Spleen (tissue), 11 donors: ENCODE measurements at regions not wholly inside any gene's neighbourhood (a gene's known extent, or its start where the extent isn't known, plus 50 kb on each side); places are given as distances from the start of the nearest gene placed in this dataset.
A peak's percentile ranks its signal among the peaks of the same experiment; 100 is the strongest.

Source experiments
- DNase-seq: peaks from one replicate; pipeline ENCODE4 v3.0.0-alpha.2; 2020
- H3K27ac ChIP-seq, 8 donors: fragments of 200-600 bp; sonication (generic) in 7 of 8; 1 replicate in 4 of 8; 2 replicates in 4 of 8; pipeline versions ENCODE4 v1.5.0 to v1.8.0; 2016 to 2021; ENCODE audit warnings: inconsistent platforms in 4 of 8, mild to moderate bottlenecking in 4 of 8, moderate library complexity in 1 of 8
- H3K27me3 ChIP-seq, 7 donors: fragments of 200-600 bp; sonication (generic) in 6 of 7; replicated peaks in 1 of 7; 1 replicate in 4 of 7; 2 replicates in 3 of 7; pipeline versions ENCODE4 v1.5.0 to v1.8.0; 2016 to 2021; ENCODE audit warnings: inconsistent platforms in 3 of 7, mild to moderate bottlenecking in 1 of 7
- H3K36me3 ChIP-seq, 6 donors: fragments of 200-600 bp; sonication (generic) in 5 of 6; 1 replicate in 4 of 6; 2 replicates in 2 of 6; pipeline versions ENCODE4 v1.5.0 to v1.8.0; 2016 to 2021; ENCODE audit warnings: inconsistent platforms in 2 of 6
- H3K4me1 ChIP-seq, 6 donors: fragments of 200-600 bp; sonication (generic) in 5 of 6; 1 replicate in 3 of 6; 2 replicates in 3 of 6; pipeline versions ENCODE4 v1.5.0 to v1.8.0; 2016 to 2021; ENCODE audit warnings: inconsistent platforms in 3 of 6
- H3K4me3 ChIP-seq, 8 donors: fragments of 200-600 bp; sonication (generic) in 7 of 8; 1 replicate in 4 of 8; 2 replicates in 4 of 8; pipeline versions ENCODE4 v1.5.0 to v1.8.0; 2016 to 2021; ENCODE audit warnings: inconsistent platforms in 4 of 8, mild to moderate bottlenecking in 4 of 8, moderate library complexity in 2 of 8
- H3K9me3 ChIP-seq, 8 donors: fragments of 200-600 bp; sonication (generic) in 7 of 8; 1 replicate in 4 of 8; 2 replicates in 4 of 8; pipeline versions ENCODE4 v1.5.0 to v1.8.0; 2016 to 2021; ENCODE audit warnings: inconsistent platforms in 4 of 8
- CTCF ChIP-seq, 11 experiments: fragments of 200-600 bp in 7 of 11; fragments of 450-650 bp in 4 of 11; sonication (generic) in 4 of 11; IDR thresholded peaks in 8 of 11; conservative IDR thresholded peaks in 3 of 11; 1 replicate in 7 of 11; 2 replicates in 4 of 11; pipeline versions ENCODE4 v1.4.0 to v1.8.0; 2016 to 2021; ENCODE audit warnings: antibody characterized with exemption in 11 of 11, inconsistent platforms in 4 of 11, mild to moderate bottlenecking in 1 of 11
- POLR2A ChIP-seq, 3 donors: fragments of 450-650 bp; IDR thresholded peaks; one replicate each; pipeline ENCODE4 v1.5.1; 2017; ENCODE audit warnings: antibody characterized with exemption in 3 of 3, mild to moderate bottlenecking in 1 of 3
- POLR2AphosphoS5 ChIP-seq, 3 donors: sonication (generic); formaldehyde crosslinking; IDR thresholded peaks; one replicate each; pipeline ENCODE4 v1.5.1; 2017; ENCODE audit warnings: antibody characterized with exemption in 3 of 3
- WGBS, 5 donors: extraction: QIAGEN DNeasy Blood & Tissue Kit in 3 of 5; methylation state at CpG; one replicate each; pipeline versions ENCODE4 v1.1.5 to v1.1.7; 2013 to 2018; 5-methylcytosine and 5-hydroxymethylcytosine counted together
- intact Hi-C: fragments of 100-400 bp; cut with DNase I; formaldehyde crosslinking; loops from one replicate; pipeline ENCODE4 v1.15.0; 2023; ENCODE audit warnings: low total_unique reads
- donor health status: healthy with polysubstance abuse.
- donor health status: DM: no; HTN: no; CAD: no; lungs with moderate emphysema.
- donor health status: DM: no; HTN: no; CAD: no.
- donor health status: Bipolar disorder and iron deficiency.
- donor health status: healthy.
- donor health status: DM: no; HTN: no; CAD: no.
- donor health status: DM: yes; HTN: yes; CAD: no.

GRCh38 chr1:4130096-4130495, 230.0 kb upstream of the C1orf174 start:
- DNase-seq, result peak; percentile 40
- intact Hi-C loops, result no loop called here
- Histone ChIP-seq H3K4me3 (no peak overlapping the region), H3K4me1 (no peaks in the 10 kb centered on the region), H3K27ac (no peak overlapping the region), H3K9me3 (no peaks in the 10 kb centered on the region), H3K36me3 (no peaks in the 10 kb centered on the region), H3K27me3 (peaks cover 0 to 35% (median 0%) of the 10 kb centered on the region in 7 donors)
- WGBS, 5 donors, result 65 to 89% (median 83%) methylated on average over 5 to 6 of the region's 6 CpGs
- TF ChIP-seq POLR2A (IDR thresholded peaks at IDR 0.05) (no peak), POLR2AphosphoS5 (IDR thresholded peaks at IDR 0.05) (no peak), CTCF (IDR thresholded peaks at IDR 0.05 in 8 of 11, conservative IDR thresholded peaks at IDR 0.05 in 3 of 11) (no peak)

DNA sequence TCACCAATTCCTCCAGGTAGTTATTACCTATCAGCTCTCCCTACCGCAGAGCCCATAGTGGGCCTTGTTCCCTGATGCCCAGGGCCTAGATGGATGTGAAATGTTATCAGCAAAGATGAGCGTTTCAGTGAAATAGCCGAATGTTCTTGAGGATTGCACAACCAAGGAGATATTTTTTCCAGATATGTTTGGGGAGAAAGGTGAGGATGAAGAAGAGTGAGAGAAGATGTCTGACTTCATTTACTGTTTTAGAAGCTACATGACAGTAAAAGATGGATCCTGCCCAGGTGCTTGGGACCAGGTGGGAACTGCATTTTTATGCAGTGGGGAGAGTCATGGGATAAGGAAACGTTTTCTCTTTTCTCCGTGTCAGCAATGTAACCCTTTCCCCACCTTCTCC, 231.7 kb upstream of the C1orf174 start:
- Histone ChIP-seq H3K9me3 (peaks cover 0 to 8% (median 0%) of the 10 kb centered on the region in 8 donors), H3K4me1 (no peaks in the 10 kb centered on the region), H3K4me3 (no peak overlapping the region), H3K27me3 (peaks cover 0 to 35% (median 0%) of the 10 kb centered on the region in 7 donors), H3K27ac (no peak overlapping the region), H3K36me3 (no peaks in the 10 kb centered on the region)
- intact Hi-C loops, result no loop called here
- no peak for DNase-seq
- 63 to 81% (median 75%) methylated on average over 5 of the region's 5 CpGs for WGBS, 5 donors
- no peak for TF ChIP-seq POLR2A (IDR thresholded peaks at IDR 0.05)
- no peak for TF ChIP-seq CTCF (IDR thresholded peaks at IDR 0.05 in 8 of 11, conservative IDR thresholded peaks at IDR 0.05 in 3 of 11)
- no peak for TF ChIP-seq POLR2AphosphoS5 (IDR thresholded peaks at IDR 0.05)

- Histone ChIP-seq H3K27ac (no peak overlapping the region), H3K27me3 (peaks cover 0 to 35% (median 0%) of the 10 kb centered on the region in 7 donors), H3K4me1 (no peaks in the 10 kb centered on the region), H3K36me3 (no peaks in the 10 kb centered on the region), H3K9me3 (peaks cover 0 to 8% (median 0%) of the 10 kb centered on the region in 8 donors), H3K4me3 (no peak overlapping the region)
- intact Hi-C loops, result no loop called here
- WGBS, 5 donors, result 79 to 86% (median 82%) methylated on average over 53 of the region's 53 CpGs
- DNase-seq, result peak; percentile 42
- TF ChIP-seq POLR2A (IDR thresholded peaks at IDR 0.05), result no peak
- no peak for TF ChIP-seq CTCF (IDR thresholded peaks at IDR 0.05 in 8 of 11, conservative IDR thresholded peaks at IDR 0.05 in 3 of 11)
- no peak for TF ChIP-seq POLR2AphosphoS5 (IDR thresholded peaks at IDR 0.05)
Observed at GRCh38 chr1:4132352-4133296, 232.6 kb upstream of the C1orf174 start.

DNA sequence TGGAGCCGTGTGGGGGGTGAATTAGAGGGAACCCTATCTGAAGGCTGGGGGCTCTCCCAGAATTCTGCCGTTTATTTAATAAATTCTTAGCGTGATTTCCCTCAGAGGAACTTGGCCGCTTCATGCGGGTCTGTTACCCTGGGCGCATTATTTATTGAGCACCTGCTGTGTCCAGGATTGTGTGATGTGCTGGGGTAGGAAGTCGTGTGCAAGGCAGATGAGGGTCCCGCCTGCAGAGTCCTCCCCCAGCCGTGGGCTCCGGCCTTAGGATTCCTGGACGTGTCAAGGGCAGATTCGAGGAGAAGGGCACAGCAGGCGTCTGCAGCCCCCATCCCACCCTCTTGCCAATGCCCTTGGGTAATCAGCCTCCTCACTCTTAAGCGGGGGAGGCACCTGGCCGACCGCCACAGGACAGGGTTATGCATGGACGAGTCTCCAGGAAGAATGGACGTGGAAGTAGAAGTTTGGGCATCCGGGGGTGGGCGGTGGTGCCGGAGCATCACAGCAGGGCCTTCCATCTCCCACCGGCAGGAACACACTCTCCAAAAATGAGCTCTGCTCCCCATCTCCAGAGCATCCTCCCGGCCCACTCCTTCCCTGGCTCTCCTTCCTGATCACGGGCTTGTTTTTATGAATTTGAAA, 233.3 kb upstream of the C1orf174 start:
- no peak for TF ChIP-seq POLR2AphosphoS5 (IDR thresholded peaks at IDR 0.05)
- no peak for TF ChIP-seq CTCF (IDR thresholded peaks at IDR 0.05 in 8 of 11, conservative IDR thresholded peaks at IDR 0.05 in 3 of 11)
- TF ChIP-seq POLR2A (IDR thresholded peaks at IDR 0.05), result no peak
- H3K4me1 ChIP-seq, result no peaks in the 10 kb centered on the region
- no peak overlapping the region for H3K4me3 ChIP-seq
- peaks cover 0 to 36% (median 0%) of the 10 kb centered on the region in 7 donors for H3K27me3 ChIP-seq
- intact Hi-C loops, result no loop called here
- no peak overlapping the region for H3K27ac ChIP-seq
- H3K9me3 ChIP-seq, result peaks cover 0 to 8% (median 0%) of the 10 kb centered on the region in 8 donors
- WGBS, 5 donors, result 72 to 85% (median 79%) methylated on average over 18 to 24 of the region's 24 CpGs
- no peaks in the 10 kb centered on the region for H3K36me3 ChIP-seq
- peak; percentile 61 for DNase-seq
